ENCODE measurements at regions not wholly inside any gene's neighbourhood (a gene's known extent, or its start where the extent isn't known, plus 50 kb on each side); places are given as distances from the start of the nearest gene placed in this dataset.
"Not testable (repeated sequence)": the region's sequence is repeated elsewhere in the genome, so short reads cannot be mapped to it uniquely, and the experiment has no call there.

GRCh38 chr5:57937501-57938173, 455.0 kb upstream of the ACTBL2 start:
- no peaks in the 10 kb centered on the region for H3K36me3 ChIP-seq
- H3K27me3 ChIP-seq = no peaks in the 10 kb centered on the region
- peaks cover 3% of the 10 kb centered on the region; the same call in 1 of the 2 replicates for H3K9me3 ChIP-seq (replicated peaks)
- H3K4me1 ChIP-seq = peaks cover 16% of the 10 kb centered on the region
- no peak for DNase-seq
- H3K27ac ChIP-seq = no peak overlapping the region
- H3K4me3 ChIP-seq = no peak overlapping the region

GRCh38 chr5:57937025-57937424, 454.4 kb upstream of the ACTBL2 start:
- H3K36me3 ChIP-seq = no peaks in the 10 kb centered on the region
- H3K4me1 ChIP-seq = peaks cover 16% of the 10 kb centered on the region
- no peaks in the 10 kb centered on the region for H3K27me3 ChIP-seq
- H3K27ac ChIP-seq = no peak overlapping the region
- peak in 1 of 2 experiments; percentile 10 for DNase-seq
- no peak overlapping the region for H3K4me3 ChIP-seq
- H3K9me3 ChIP-seq (replicated peaks) = peaks cover 2% of the 10 kb centered on the region; the same call in 1 of the 2 replicates

- H3K4me3 ChIP-seq = no peak overlapping the region
- no peak for DNase-seq
- H3K27me3 ChIP-seq = no peaks in the 10 kb centered on the region
- H3K36me3 ChIP-seq = no peaks in the 10 kb centered on the region
- 0 out of 2 replicates have a peak, but pooled peaks cover 3% of the 10 kb centered on the region for H3K9me3 ChIP-seq (replicated peaks)
- H3K27ac ChIP-seq = no peak overlapping the region
- H3K4me1 ChIP-seq = peaks cover 5% of the 10 kb centered on the region; the same call in 1 of the 2 replicates
Measured at GRCh38 chr5:57932761-57933160, 450.1 kb upstream of the ACTBL2 start.

- no peaks in the 10 kb centered on the region for H3K36me3 ChIP-seq
- no peak overlapping the region for H3K4me3 ChIP-seq
- H3K27me3 ChIP-seq = no peaks in the 10 kb centered on the region
- no peak overlapping the region for H3K27ac ChIP-seq
- H3K9me3 ChIP-seq (replicated peaks) = 0 out of 2 replicates have a peak, but pooled peaks cover 3% of the 10 kb centered on the region
- DNase-seq = no peak
- no peaks in the 10 kb centered on the region for H3K4me1 ChIP-seq
Measured at GRCh38 chr5:57931807-57932206, 449.2 kb upstream of the ACTBL2 start.

- no peaks in the 10 kb centered on the region for H3K27me3 ChIP-seq
- DNase-seq = no peak
- H3K4me1 ChIP-seq = no peaks in the 10 kb centered on the region
- no peak overlapping the region for H3K27ac ChIP-seq
- no peak overlapping the region for H3K4me3 ChIP-seq
- no peaks in the 10 kb centered on the region for H3K36me3 ChIP-seq
- 0 out of 2 replicates have a peak, but pooled peaks cover 3% of the 10 kb centered on the region for H3K9me3 ChIP-seq (replicated peaks)
Measured at GRCh38 chr5:57931352-57931751, 448.7 kb upstream of the ACTBL2 start.

- Histone ChIP-seq H3K36me3 (no peaks in the 10 kb centered on the region), H3K27me3 (no peaks in the 10 kb centered on the region), H3K27ac (no peak overlapping the region), H3K4me3 (no peak overlapping the region), H3K9me3 (replicated peaks) (0 out of 2 replicates have a peak, but pooled peaks cover 3% of the 10 kb centered on the region), H3K4me1 (no peaks in the 10 kb centered on the region)
- no peak for DNase-seq
Measured at GRCh38 chr5:57929271-57929670, 446.7 kb upstream of the ACTBL2 start.

GRCh38 chr5:57923094-57923493, 440.5 kb upstream of the ACTBL2 start:
- H3K4me3 ChIP-seq; H3K36me3 ChIP-seq; H3K27me3 ChIP-seq; DNase-seq; H3K4me1 ChIP-seq; H3K9me3 ChIP-seq (replicated peaks); H3K27ac ChIP-seq: not testable (repeated sequence)

- peaks cover under 1% of the 10 kb centered on the region; the same call in 1 of the 2 replicates for H3K4me1 ChIP-seq
Measured at GRCh38 chr5:57917004-57917403, 434.4 kb upstream of the ACTBL2 start.

GRCh38 chr5:57915536-57915935, 432.9 kb upstream of the ACTBL2 start:
- no peak for DNase-seq
- Histone ChIP-seq H3K4me1 (peaks cover 11% of the 10 kb centered on the region), H3K36me3 (no peaks in the 10 kb centered on the region; the same call in 1 of the 2 replicates)

More at GRCh38 chr5:57917004-57917403, 434.4 kb upstream of the ACTBL2 start:
- no peak overlapping the region for H3K27ac ChIP-seq
- no peaks in the 10 kb centered on the region for H3K36me3 ChIP-seq
- 0 out of 2 replicates have a peak, but pooled peaks cover 4% of the 10 kb centered on the region for H3K9me3 ChIP-seq (replicated peaks)
- H3K4me3 ChIP-seq = no peak overlapping the region
- no peak for DNase-seq
- H3K27me3 ChIP-seq = no peaks in the 10 kb centered on the region

GRCh38 chr5:57911438-57911837, 428.8 kb upstream of the ACTBL2 start:
- H3K27ac ChIP-seq = no peak overlapping the region
- H3K4me3 ChIP-seq = no peak overlapping the region
- peaks cover 11% of the 10 kb centered on the region for H3K4me1 ChIP-seq
- DNase-seq = no peak
- H3K27me3 ChIP-seq = no peaks in the 10 kb centered on the region
- no peaks in the 10 kb centered on the region; the same call in 1 of the 2 replicates for H3K36me3 ChIP-seq
- H3K9me3 ChIP-seq (replicated peaks) = no peaks in the 10 kb centered on the region; the same call in 1 of the 2 replicates

More at GRCh38 chr5:57915536-57915935, 432.9 kb upstream of the ACTBL2 start:
- Histone ChIP-seq H3K9me3 (replicated peaks) (no peaks in the 10 kb centered on the region), H3K27ac (no peak overlapping the region), H3K27me3 (no peaks in the 10 kb centered on the region), H3K4me3 (no peak overlapping the region)

- no peak for DNase-seq
- no peak overlapping the region for H3K4me3 ChIP-seq
- no peaks in the 10 kb centered on the region; the same call in 1 of the 2 replicates for H3K9me3 ChIP-seq (replicated peaks)
- no peaks in the 10 kb centered on the region for H3K27me3 ChIP-seq
- H3K4me1 ChIP-seq = peaks cover 16% of the 10 kb centered on the region
- no peak overlapping the region for H3K27ac ChIP-seq
- no peaks in the 10 kb centered on the region; the same call in 1 of the 2 replicates for H3K36me3 ChIP-seq
Measured at GRCh38 chr5:57906671-57907070, 424.1 kb upstream of the ACTBL2 start.

GRCh38 chr5:57903458-57903857, 420.8 kb upstream of the ACTBL2 start:
- Histone ChIP-seq H3K9me3 (replicated peaks) (no peaks in the 10 kb centered on the region; the same call in 1 of the 2 replicates), H3K27me3 (no peaks in the 10 kb centered on the region), H3K4me3 (no peak overlapping the region), H3K27ac (no peak overlapping the region), H3K36me3 (no peaks in the 10 kb centered on the region), H3K4me1 (peaks cover 27% of the 10 kb centered on the region)
- no peak for DNase-seq

GRCh38 chr5:57902095-57902494, 419.5 kb upstream of the ACTBL2 start:
- peak; percentile 24 to 74 for DNase-seq
- Histone ChIP-seq H3K9me3 (replicated peaks) (no peaks in the 10 kb centered on the region; the same call in 1 of the 2 replicates), H3K4me3 (no peak overlapping the region)

GRCh38 chr5:57900381-57900944, 417.9 kb upstream of the ACTBL2 start:
- Histone ChIP-seq H3K36me3 (no peaks in the 10 kb centered on the region), H3K27ac (peak overlapping the region; percentile 18; the same call in 1 of the 2 replicates)

More at GRCh38 chr5:57902095-57902494, 419.5 kb upstream of the ACTBL2 start:
- H3K27ac ChIP-seq = no peak overlapping the region
- H3K36me3 ChIP-seq = no peaks in the 10 kb centered on the region
- peaks cover 27% of the 10 kb centered on the region for H3K4me1 ChIP-seq
- H3K27me3 ChIP-seq = no peaks in the 10 kb centered on the region

GRCh38 chr5:57896576-57896975, 414.0 kb upstream of the ACTBL2 start:
- Histone ChIP-seq H3K27me3 (no peaks in the 10 kb centered on the region), H3K27ac (no peak overlapping the region), H3K36me3 (no peaks in the 10 kb centered on the region), H3K4me3 (no peak overlapping the region), H3K9me3 (replicated peaks) (no peaks in the 10 kb centered on the region), H3K4me1 (peaks cover 30% of the 10 kb centered on the region)
- no peak for DNase-seq

More at GRCh38 chr5:57900381-57900944, 417.9 kb upstream of the ACTBL2 start:
- DNase-seq = peak; percentile 22 to 52
- H3K4me3 ChIP-seq = no peak overlapping the region
- H3K4me1 ChIP-seq = peaks cover 36% of the 10 kb centered on the region
- no peaks in the 10 kb centered on the region for H3K27me3 ChIP-seq
- H3K9me3 ChIP-seq (replicated peaks) = no peaks in the 10 kb centered on the region
